ENCODE measurements at regions not wholly inside any gene's neighbourhood (a gene's known extent, or its start where the extent isn't known, plus 50 kb on each side); places are given as distances from the start of the nearest gene placed in this dataset.

DNA sequence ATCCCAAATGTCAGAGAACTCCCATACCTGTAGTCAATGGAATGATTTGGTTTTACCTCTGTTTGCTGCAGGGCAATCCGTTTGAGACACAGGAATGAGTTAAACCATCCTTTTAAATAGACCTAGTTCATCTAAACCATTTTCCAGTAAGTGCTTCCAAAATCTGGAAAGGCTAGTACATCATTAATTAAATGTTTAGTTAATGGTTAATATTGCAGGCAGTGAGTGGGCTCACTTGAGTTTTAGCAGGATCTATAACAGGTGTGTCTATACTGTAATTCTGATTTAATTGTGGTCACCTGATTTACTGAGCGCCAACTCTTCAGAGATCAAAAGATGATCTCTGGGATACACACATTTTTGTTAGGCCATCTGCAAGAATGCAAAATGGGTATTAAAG, 353.9 kb upstream of the ROPN1 start:
- TF ChIP-seq, protein P1, sequence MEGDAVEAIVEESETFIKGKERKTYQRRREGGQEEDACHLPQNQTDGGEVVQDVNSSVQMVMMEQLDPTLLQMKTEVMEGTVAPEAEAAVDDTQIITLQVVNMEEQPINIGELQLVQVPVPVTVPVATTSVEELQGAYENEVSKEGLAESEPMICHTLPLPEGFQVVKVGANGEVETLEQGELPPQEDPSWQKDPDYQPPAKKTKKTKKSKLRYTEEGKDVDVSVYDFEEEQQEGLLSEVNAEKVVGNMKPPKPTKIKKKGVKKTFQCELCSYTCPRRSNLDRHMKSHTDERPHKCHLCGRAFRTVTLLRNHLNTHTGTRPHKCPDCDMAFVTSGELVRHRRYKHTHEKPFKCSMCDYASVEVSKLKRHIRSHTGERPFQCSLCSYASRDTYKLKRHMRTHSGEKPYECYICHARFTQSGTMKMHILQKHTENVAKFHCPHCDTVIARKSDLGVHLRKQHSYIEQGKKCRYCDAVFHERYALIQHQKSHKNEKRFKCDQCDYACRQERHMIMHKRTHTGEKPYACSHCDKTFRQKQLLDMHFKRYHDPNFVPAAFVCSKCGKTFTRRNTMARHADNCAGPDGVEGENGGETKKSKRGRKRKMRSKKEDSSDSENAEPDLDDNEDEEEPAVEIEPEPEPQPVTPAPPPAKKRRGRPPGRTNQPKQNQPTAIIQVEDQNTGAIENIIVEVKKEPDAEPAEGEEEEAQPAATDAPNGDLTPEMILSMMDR (conservative IDR thresholded peaks at IDR 0.05; ENCODE audit: low read length) = no peak
- no peak for TF ChIP-seq EZH2phosphoT487 (IDR thresholded peaks at IDR 0.05; ENCODE audit: borderline replicate concordance)

All from Loucy (cell line).